Natural killer cell (primary cell): ENCODE measurements at regions not wholly inside any gene's neighbourhood (a gene's known extent, or its start where the extent isn't known, plus 50 kb on each side); places are given as distances from the start of the nearest gene placed in this dataset.

Experiments used
- ATAC-seq, 3 donors: fragments of 150-1000 bp in 2 of 3; fragments of 200-7000 bp in 1 of 3; cut with Tn5 transposase; 1 replicate in 1 of 3; 2 replicates in 2 of 3; pipeline ENCODE4 v1.10.0; 2021; ENCODE audit warnings: mild to moderate bottlenecking in 2 of 3, moderate library complexity in 2 of 3
- DNase-seq, 2 donors: peaks; one replicate each; pipeline versions ENCODE4 v3.0.0 to v3.0.0-alpha.2; 2013 to 2021; ENCODE audit warnings: mixed read lengths in 1 of 2
- H3K27ac ChIP-seq: one replicate; pipeline ENCODE4 v1.5.1; 2013; ENCODE audit warnings: mild to moderate bottlenecking, low read length
- H3K27me3 ChIP-seq: one replicate; pipeline ENCODE4 v1.6.1; 2013; ENCODE audit warnings: low read length; ENCODE audit not compliant: control insufficient read depth, insufficient read depth
- H3K36me3 ChIP-seq: one replicate; pipeline ENCODE4 v1.6.1; 2013; ENCODE audit warnings: low read length; ENCODE audit not compliant: control insufficient read depth, insufficient read depth
- H3K4me1 ChIP-seq: one replicate; pipeline ENCODE4 v1.6.1; 2013; ENCODE audit warnings: low read length; ENCODE audit not compliant: control insufficient read depth, insufficient read depth
- H3K4me3 ChIP-seq: one replicate; pipeline ENCODE4 v1.5.1; 2013; ENCODE audit warnings: low read length
- H3K9me3 ChIP-seq: one replicate; pipeline ENCODE4 v1.6.1; 2013; ENCODE audit warnings: low read length; ENCODE audit not compliant: control insufficient read depth, insufficient read depth
- H3K27ac Mint-ChIP-seq, 2 donors: one replicate each; pipeline ENCODE4 v1.8.0; 2022; ENCODE audit warnings: mild to moderate bottlenecking in 2 of 2, mixed read lengths in 2 of 2, moderate library complexity in 1 of 2
- H3K27me3 Mint-ChIP-seq, 2 donors: one replicate each; pipeline ENCODE4 v1.8.0; 2022; ENCODE audit warnings: low read depth in 2 of 2, mixed read lengths in 2 of 2
- H3K36me3 Mint-ChIP-seq: one replicate; pipeline ENCODE4 v1.8.0; 2022; ENCODE audit warnings: mixed read lengths
- H3K4me1 Mint-ChIP-seq, 2 donors: one replicate each; pipeline ENCODE4 v1.8.0; 2022; ENCODE audit warnings: mixed read lengths in 2 of 2
- H3K4me3 Mint-ChIP-seq: one replicate; pipeline ENCODE4 v1.8.0; 2022; ENCODE audit warnings: mild to moderate bottlenecking, moderate library complexity, mixed read lengths
- H3K9me3 Mint-ChIP-seq, 2 donors: one replicate each; pipeline ENCODE4 v1.8.0; 2022; ENCODE audit warnings: mixed read lengths in 2 of 2
- WGBS: methylation state at CpG from one replicate; pipeline ENCODE4 v1.1.7; 2013; ENCODE audit warnings: missing lambda C conversion rate; ENCODE audit not compliant: insufficient coverage; 5-methylcytosine and 5-hydroxymethylcytosine counted together
- intact Hi-C: fragments of 100-400 bp; cut with micrococcal nuclease; formaldehyde crosslinking; loops from one replicate; pipeline ENCODE4 v1.14.2; 2022
- TF ChIP-seq, protein P1 (sequence below): fragments of 200-600 bp; IDR thresholded peaks from one replicate; pipeline ENCODE4 v1.8.0; 2022; ENCODE audit warnings: antibody characterized with exemption

DNA sequence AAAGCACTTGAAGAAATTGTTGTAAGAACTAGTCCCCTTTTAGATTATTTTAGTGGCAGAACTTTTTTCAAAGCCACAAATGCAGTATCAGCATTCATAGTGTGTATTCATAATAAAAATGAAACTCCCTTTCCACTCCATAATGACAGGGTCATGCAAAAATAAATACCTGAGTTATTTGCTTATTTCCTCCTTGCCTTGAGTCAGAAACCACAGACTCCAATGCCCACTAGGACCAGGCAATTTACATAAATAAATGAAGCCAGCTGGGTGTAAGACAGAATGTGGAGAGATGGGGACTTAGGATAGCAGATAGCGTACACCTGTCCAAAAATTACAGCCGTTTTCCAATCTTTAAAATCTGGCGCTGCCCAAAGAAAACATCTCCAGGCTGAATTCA lies 417.8 kb downstream of the TMEM161B start:
- H3K4me3 Mint-ChIP-seq, result no peak overlapping the region
- no peaks in the 10 kb centered on the region for H3K4me1 ChIP-seq
- H3K4me1 Mint-ChIP-seq, result no peaks in the 10 kb centered on the region
- no peak overlapping the region for H3K27ac Mint-ChIP-seq
- H3K27ac ChIP-seq, result no peak overlapping the region
- H3K36me3 ChIP-seq, result no peaks in the 10 kb centered on the region
- no peaks in the 10 kb centered on the region for H3K27me3 Mint-ChIP-seq
- intact Hi-C loops, result no loop called here
- DNase-seq, result no peak
- no peak overlapping the region for H3K4me3 ChIP-seq
- H3K36me3 Mint-ChIP-seq, result no peaks in the 10 kb centered on the region
- no peaks in the 10 kb centered on the region for H3K9me3 ChIP-seq
- WGBS, result 93% methylated on average over 3 of the region's 3 CpGs
- peaks cover 2% of the 10 kb centered on the region for H3K27me3 ChIP-seq
- H3K9me3 Mint-ChIP-seq, result no peaks in the 10 kb centered on the region
- no peak for ATAC-seq
- TF ChIP-seq, protein P1, sequence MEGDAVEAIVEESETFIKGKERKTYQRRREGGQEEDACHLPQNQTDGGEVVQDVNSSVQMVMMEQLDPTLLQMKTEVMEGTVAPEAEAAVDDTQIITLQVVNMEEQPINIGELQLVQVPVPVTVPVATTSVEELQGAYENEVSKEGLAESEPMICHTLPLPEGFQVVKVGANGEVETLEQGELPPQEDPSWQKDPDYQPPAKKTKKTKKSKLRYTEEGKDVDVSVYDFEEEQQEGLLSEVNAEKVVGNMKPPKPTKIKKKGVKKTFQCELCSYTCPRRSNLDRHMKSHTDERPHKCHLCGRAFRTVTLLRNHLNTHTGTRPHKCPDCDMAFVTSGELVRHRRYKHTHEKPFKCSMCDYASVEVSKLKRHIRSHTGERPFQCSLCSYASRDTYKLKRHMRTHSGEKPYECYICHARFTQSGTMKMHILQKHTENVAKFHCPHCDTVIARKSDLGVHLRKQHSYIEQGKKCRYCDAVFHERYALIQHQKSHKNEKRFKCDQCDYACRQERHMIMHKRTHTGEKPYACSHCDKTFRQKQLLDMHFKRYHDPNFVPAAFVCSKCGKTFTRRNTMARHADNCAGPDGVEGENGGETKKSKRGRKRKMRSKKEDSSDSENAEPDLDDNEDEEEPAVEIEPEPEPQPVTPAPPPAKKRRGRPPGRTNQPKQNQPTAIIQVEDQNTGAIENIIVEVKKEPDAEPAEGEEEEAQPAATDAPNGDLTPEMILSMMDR, result no peak

DNA sequence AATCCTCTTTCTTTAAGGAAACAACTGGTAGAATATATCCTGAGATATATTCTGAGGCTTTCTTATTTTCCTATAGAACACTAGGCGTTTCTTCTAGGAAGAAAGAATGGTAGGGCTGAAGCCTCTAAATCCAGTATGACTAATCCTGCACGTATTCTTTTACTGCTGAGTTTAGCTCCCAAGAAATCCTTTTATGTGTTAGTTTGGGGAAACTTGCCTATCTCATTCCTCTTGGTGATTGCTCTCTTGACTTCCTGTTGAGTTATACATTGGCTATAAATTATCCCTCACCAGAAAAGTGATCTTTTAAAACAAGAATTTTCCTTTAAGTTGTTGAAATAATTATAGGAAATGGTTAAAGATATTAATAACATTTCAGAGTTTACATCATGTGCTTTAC lies 422.9 kb downstream of the TMEM161B start:
- peaks cover 9% of the 10 kb centered on the region for H3K9me3 ChIP-seq
- H3K4me1 ChIP-seq, result no peaks in the 10 kb centered on the region
- no peaks in the 10 kb centered on the region for H3K27me3 Mint-ChIP-seq
- DNase-seq (no peak), ATAC-seq (no peak)
- no peak overlapping the region for H3K4me3 ChIP-seq
- TF ChIP-seq, protein P1, result no peak
- H3K4me1 Mint-ChIP-seq, result no peaks in the 10 kb centered on the region
- H3K4me3 Mint-ChIP-seq, result no peak overlapping the region
- no peak overlapping the region for H3K27ac Mint-ChIP-seq
- WGBS, result no CpG with 5 or more reads among the region's 2 CpGs
- H3K9me3 Mint-ChIP-seq, result peaks cover 4 to 5% of the 10 kb centered on the region in 2 donors
- H3K36me3 ChIP-seq, result no peaks in the 10 kb centered on the region
- H3K27me3 ChIP-seq, result peaks cover 2% of the 10 kb centered on the region
- no peaks in the 10 kb centered on the region for H3K36me3 Mint-ChIP-seq
- intact Hi-C loops, result no loop called here
- no peak overlapping the region for H3K27ac ChIP-seq

DNA sequence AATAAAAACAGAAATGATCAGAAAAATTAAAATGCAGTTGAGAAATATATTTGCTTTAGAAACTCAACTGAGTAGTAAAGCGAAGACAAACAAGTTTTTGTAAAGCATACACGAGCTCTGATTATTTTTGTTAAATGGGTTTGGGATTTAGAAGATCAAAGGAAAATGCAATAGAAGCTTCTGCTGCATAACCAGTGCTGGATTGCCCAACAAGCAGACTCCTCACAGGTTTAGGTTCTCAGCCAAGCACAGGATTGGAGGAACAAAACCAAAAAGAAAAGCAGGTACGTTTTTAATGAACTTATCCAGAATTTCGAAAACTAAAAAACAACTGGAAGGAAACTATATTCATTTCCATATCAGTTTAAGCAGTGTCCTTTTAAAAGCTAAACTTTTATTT lies 423.8 kb downstream of the TMEM161B start:
- Mint-ChIP-seq H3K4me1 (no peaks in the 10 kb centered on the region), H3K36me3 (peaks cover 7% of the 10 kb centered on the region)

DNA sequence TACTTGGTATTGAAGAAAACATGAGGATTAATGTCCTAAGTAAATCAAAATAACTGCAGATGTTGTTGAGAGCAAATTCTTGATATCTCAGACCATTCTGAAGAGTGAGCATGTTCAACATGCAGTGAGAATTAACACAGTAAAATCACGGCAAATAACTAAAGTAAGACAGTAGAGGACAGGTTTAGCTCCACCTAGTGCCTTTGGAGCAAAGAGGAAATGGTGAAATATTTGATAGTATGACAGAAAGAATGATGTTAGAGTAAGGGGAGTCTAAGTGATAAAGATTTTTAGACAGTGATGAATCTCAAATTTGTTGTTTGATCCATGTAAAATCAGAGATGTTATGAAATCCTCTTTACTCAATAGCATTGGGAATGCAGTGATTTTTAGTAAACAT lies 424.2 kb downstream of the TMEM161B start:
- H3K4me1 ChIP-seq, result no peaks in the 10 kb centered on the region
- ATAC-seq (no peak), DNase-seq (no peak)
- peaks cover 2% of the 10 kb centered on the region for H3K27me3 ChIP-seq
- Mint-ChIP-seq H3K4me1 (no peaks in the 10 kb centered on the region), H3K36me3 (peaks cover 12% of the 10 kb centered on the region), H3K4me3 (no peak overlapping the region), H3K27ac (no peak overlapping the region), H3K27me3 (no peaks in the 10 kb centered on the region), H3K9me3 (peaks cover 5 to 12% of the 10 kb centered on the region in 2 donors)
- H3K27ac ChIP-seq, result no peak overlapping the region
- no peaks in the 10 kb centered on the region for H3K36me3 ChIP-seq
- H3K4me3 ChIP-seq, result no peak overlapping the region
- peaks cover 9% of the 10 kb centered on the region for H3K9me3 ChIP-seq
- TF ChIP-seq, protein P1, result no peak
- intact Hi-C loops, result no loop called here
- WGBS, result 91% methylated on average over 1 of the region's 1 CpG

More for the DNA sequence above, 423.8 kb downstream of the TMEM161B start:
- Histone ChIP-seq H3K27me3 (peaks cover 2% of the 10 kb centered on the region), H3K27ac (no peak overlapping the region), H3K4me3 (no peak overlapping the region), H3K9me3 (peaks cover 9% of the 10 kb centered on the region), H3K4me1 (no peaks in the 10 kb centered on the region), H3K36me3 (no peaks in the 10 kb centered on the region)
- Mint-ChIP-seq H3K9me3 (peaks cover 5 to 7% of the 10 kb centered on the region in 2 donors), H3K4me3 (no peak overlapping the region), H3K27ac (no peak overlapping the region), H3K27me3 (no peaks in the 10 kb centered on the region)
- intact Hi-C loops, result no loop called here
- TF ChIP-seq, protein P1, result no peak
- ATAC-seq, result no peak
- DNase-seq, result no peak
- WGBS, result 83% methylated on average over 4 of the region's 4 CpGs
